ENCODE measurements at regions not wholly inside any gene's neighbourhood (a gene's known extent, or its start where the extent isn't known, plus 50 kb on each side); places are given as distances from the start of the nearest gene placed in this dataset.

DNA sequence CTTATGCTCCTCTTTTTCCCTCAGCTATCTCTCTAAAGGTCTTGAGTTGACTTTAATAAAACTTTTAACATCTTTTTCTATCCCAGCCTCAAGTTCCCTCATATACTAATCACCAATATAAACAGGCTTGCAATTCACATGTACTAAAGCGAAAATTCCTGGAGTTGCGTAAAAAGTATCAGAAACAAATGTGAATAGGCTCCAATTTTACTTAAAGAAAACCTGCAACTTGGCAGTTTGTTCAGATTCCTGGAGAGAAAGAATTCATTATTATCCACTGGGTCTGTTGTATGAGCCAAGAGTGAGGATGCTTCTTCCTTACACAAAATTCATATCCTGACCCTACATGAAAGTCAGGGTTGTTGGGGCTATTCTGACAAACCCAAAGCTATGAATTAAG lies 384.2 kb downstream of the DTWD2 start:
- Histone ChIP-seq H3K9ac (ENCODE audit: control insufficient read depth, insufficient read depth, low read length) (no peak overlapping the region), H3K79me2 (ENCODE audit: control insufficient read depth, insufficient read depth, low read length) (no peaks in the 10 kb centered on the region), H2AFZ (ENCODE audit: control insufficient read depth, low read depth, low read length) (no peak overlapping the region), H3K4me3 (no peak overlapping the region), H3K36me3 (ENCODE audit: control insufficient read depth in 2 of 2, insufficient read depth in 2 of 2, low read length in 1 of 2) (no peaks in the 10 kb centered on the region), H3K4me1 (ENCODE audit: control insufficient read depth, insufficient read depth, low read length) (no peaks in the 10 kb centered on the region), H4K20me1 (ENCODE audit: control insufficient read depth, insufficient read depth) (no peaks in the 10 kb centered on the region), H3K27me3 (replicated peaks in 1 of 2; ENCODE audit: control insufficient read depth in 2 of 2, insufficient read depth in 2 of 2, low read length in 1 of 2) (no peaks in the 10 kb centered on the region), H3K27ac (ENCODE audit: control insufficient read depth, insufficient read depth) (no peak overlapping the region), H3K4me2 (ENCODE audit: control insufficient read depth, insufficient read depth) (no peak overlapping the region), H3K9me3 (replicated peaks; ENCODE audit: control insufficient read depth, insufficient read depth, low read length) (no peaks in the 10 kb centered on the region)
- no peak for DNase-seq (ENCODE audit: low read depth, low spot score)
- CTCF ChIA-PET = no interaction called here
- in situ Hi-C loops (cut with MboI) (loop anchor here (25.0 kb wide), 1 partner anchor 1142 kb away; no protein-coding TSS in a partner anchor), intact Hi-C loops (cut with micrococcal nuclease; ENCODE audit: unreplicated experiment) (no loop called here)
- no peak for ATAC-seq
- RAD21 ChIA-PET (ENCODE audit: unreplicated experiment) = no interaction called here
- FAIRE-seq = no peak
- 88% methylated on average over 2 of the region's 2 CpGs for WGBS (ENCODE audit: insufficient coverage, insufficient replicate concordance, low lambda C conversion rate, missing lambda C conversion rate)
- BruUV-seq (replicated peaks) = no TSS peak
- POLR2A ChIA-PET = no interaction called here
- SMC1A ChIA-PET (ENCODE audit: uncharacterized antibody, unreplicated experiment) = interaction anchor here (0.7 kb wide), 1 partner anchor 1128 kb away, joined by 3 read pairs; no protein-coding TSS in a partner anchor
- TF ChIP-seq TBL1XR1 (IDR thresholded peaks at IDR 0.05; ENCODE audit: low read depth, low read length) = no peak
- TF ChIP-seq, protein P1, sequence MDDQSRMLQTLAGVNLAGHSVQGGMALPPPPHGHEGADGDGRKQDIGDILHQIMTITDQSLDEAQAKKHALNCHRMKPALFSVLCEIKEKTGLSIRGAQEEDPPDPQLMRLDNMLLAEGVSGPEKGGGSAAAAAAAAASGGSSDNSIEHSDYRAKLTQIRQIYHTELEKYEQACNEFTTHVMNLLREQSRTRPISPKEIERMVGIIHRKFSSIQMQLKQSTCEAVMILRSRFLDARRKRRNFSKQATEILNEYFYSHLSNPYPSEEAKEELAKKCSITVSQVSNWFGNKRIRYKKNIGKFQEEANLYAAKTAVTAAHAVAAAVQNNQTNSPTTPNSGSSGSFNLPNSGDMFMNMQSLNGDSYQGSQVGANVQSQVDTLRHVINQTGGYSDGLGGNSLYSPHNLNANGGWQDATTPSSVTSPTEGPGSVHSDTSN (IDR thresholded peaks at IDR 0.05; ENCODE audit: insufficient replicate concordance, low read depth, low read length) = no peak
- TF ChIP-seq, protein P2, sequence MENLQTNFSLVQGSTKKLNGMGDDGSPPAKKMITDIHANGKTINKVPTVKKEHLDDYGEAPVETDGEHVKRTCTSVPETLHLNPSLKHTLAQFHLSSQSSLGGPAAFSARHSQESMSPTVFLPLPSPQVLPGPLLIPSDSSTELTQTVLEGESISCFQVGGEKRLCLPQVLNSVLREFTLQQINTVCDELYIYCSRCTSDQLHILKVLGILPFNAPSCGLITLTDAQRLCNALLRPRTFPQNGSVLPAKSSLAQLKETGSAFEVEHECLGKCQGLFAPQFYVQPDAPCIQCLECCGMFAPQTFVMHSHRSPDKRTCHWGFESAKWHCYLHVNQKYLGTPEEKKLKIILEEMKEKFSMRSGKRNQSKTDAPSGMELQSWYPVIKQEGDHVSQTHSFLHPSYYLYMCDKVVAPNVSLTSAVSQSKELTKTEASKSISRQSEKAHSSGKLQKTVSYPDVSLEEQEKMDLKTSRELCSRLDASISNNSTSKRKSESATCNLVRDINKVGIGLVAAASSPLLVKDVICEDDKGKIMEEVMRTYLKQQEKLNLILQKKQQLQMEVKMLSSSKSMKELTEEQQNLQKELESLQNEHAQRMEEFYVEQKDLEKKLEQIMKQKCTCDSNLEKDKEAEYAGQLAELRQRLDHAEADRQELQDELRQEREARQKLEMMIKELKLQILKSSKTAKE (IDR thresholded peaks at IDR 0.05; ENCODE audit: low read depth, poor library complexity, severe bottlenecking) = no peak
- TF ChIP-seq, protein P3, sequence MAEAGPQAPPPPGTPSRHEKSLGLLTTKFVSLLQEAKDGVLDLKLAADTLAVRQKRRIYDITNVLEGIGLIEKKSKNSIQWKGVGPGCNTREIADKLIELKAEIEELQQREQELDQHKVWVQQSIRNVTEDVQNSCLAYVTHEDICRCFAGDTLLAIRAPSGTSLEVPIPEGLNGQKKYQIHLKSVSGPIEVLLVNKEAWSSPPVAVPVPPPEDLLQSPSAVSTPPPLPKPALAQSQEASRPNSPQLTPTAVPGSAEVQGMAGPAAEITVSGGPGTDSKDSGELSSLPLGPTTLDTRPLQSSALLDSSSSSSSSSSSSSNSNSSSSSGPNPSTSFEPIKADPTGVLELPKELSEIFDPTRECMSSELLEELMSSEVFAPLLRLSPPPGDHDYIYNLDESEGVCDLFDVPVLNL (IDR thresholded peaks at IDR 0.05; ENCODE audit: low read depth, low read length) = no peak
- TF ChIP-seq BACH1 (IDR thresholded peaks at IDR 0.05; ENCODE audit: borderline replicate concordance) = no peak
- TF ChIP-seq SRF (IDR thresholded peaks at IDR 0.05; ENCODE audit: low read depth in 2 of 2, low read length in 2 of 2) = no peak
- no peak for TF ChIP-seq ZNF207 (IDR thresholded peaks at IDR 0.05; ENCODE audit: borderline replicate concordance)
- no peak for TF ChIP-seq BCL11A (IDR thresholded peaks at IDR 0.05; ENCODE audit: low read depth, low read length)
- TF ChIP-seq, protein P4, sequence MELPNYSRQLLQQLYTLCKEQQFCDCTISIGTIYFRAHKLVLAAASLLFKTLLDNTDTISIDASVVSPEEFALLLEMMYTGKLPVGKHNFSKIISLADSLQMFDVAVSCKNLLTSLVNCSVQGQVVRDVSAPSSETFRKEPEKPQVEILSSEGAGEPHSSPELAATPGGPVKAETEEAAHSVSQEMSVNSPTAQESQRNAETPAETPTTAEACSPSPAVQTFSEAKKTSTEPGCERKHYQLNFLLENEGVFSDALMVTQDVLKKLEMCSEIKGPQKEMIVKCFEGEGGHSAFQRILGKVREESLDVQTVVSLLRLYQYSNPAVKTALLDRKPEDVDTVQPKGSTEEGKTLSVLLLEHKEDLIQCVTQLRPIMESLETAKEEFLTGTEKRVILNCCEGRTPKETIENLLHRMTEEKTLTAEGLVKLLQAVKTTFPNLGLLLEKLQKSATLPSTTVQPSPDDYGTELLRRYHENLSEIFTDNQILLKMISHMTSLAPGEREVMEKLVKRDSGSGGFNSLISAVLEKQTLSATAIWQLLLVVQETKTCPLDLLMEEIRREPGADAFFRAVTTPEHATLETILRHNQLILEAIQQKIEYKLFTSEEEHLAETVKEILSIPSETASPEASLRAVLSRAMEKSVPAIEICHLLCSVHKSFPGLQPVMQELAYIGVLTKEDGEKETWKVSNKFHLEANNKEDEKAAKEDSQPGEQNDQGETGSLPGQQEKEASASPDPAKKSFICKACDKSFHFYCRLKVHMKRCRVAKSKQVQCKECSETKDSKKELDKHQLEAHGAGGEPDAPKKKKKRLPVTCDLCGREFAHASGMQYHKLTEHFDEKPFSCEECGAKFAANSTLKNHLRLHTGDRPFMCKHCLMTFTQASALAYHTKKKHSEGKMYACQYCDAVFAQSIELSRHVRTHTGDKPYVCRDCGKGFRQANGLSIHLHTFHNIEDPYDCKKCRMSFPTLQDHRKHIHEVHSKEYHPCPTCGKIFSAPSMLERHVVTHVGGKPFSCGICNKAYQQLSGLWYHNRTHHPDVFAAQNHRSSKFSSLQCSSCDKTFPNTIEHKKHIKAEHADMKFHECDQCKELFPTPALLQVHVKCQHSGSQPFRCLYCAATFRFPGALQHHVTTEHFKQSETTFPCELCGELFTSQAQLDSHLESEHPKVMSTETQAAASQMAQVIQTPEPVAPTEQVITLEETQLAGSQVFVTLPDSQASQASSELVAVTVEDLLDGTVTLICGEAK (IDR thresholded peaks at IDR 0.05; ENCODE audit: borderline replicate concordance) = no peak
- no peak for TF ChIP-seq NFIC (IDR thresholded peaks at IDR 0.05; ENCODE audit: low read depth, low read length)
- TF ChIP-seq, protein P5, sequence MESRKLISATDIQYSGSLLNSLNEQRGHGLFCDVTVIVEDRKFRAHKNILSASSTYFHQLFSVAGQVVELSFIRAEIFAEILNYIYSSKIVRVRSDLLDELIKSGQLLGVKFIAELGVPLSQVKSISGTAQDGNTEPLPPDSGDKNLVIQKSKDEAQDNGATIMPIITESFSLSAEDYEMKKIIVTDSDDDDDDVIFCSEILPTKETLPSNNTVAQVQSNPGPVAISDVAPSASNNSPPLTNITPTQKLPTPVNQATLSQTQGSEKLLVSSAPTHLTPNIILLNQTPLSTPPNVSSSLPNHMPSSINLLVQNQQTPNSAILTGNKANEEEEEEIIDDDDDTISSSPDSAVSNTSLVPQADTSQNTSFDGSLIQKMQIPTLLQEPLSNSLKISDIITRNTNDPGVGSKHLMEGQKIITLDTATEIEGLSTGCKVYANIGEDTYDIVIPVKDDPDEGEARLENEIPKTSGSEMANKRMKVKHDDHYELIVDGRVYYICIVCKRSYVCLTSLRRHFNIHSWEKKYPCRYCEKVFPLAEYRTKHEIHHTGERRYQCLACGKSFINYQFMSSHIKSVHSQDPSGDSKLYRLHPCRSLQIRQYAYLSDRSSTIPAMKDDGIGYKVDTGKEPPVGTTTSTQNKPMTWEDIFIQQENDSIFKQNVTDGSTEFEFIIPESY (IDR thresholded peaks at IDR 0.05) = no peak
- TF ChIP-seq BRCA1 (IDR thresholded peaks at IDR 0.05; ENCODE audit: low read depth, low read length) = no peak
- no peak for TF ChIP-seq CHD4 (IDR thresholded peaks at IDR 0.05)
- no peak for TF ChIP-seq IKZF1 (conservative IDR thresholded peaks at IDR 0.05)
- no peak for TF ChIP-seq JUND (IDR thresholded peaks at IDR 0.05; ENCODE audit: low read depth, low read length)

Data from GM12878 (cell line).